ENCODE measurements at regions not wholly inside any gene's neighbourhood (a gene's known extent, or its start where the extent isn't known, plus 50 kb on each side); places are given as distances from the start of the nearest gene placed in this dataset.

DNA sequence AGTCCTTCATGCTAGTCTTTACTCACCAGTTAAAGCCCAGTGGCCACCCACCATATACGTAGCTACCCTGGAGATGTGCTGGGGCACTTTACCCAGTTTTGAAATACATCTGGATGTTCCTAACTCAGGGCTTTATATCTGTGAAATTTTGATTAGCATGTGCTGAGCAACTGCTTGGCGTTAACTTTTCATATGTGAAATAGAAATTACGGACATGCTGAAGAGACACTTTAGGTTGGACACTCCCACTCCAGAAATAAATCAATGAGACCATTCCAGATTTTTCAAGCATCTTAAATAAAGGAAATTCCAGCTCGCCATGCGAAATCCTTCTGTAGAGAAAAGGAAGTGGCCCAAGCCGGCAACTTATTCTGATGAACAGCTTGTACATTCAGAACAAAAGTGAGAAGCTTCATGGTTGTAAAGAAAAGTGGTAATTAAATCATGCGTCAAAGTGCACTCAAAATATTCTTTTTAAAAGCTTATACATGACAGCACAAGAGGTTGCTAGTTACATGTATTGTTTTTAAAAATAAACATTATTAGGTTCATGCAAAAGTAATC is 153.5 kb upstream of the ITGB1 start:
- H3K9me3 ChIP-seq (ENCODE audit: control insufficient read depth, low read depth, low read length): no peaks in the 10 kb centered on the region
- no CpG with 5 or more reads among the region's 7 CpGs for WGBS (ENCODE audit: extremely low coverage, insufficient read length, low lambda C conversion rate)
- no peak overlapping the region for H3K4ac ChIP-seq (ENCODE audit: low read depth, low read length)
- H3K27me3 Mint-ChIP-seq (ENCODE audit: low read depth): peaks cover 5% of the 10 kb centered on the region; the same call in 1 of the 2 replicates
- H3K36me3 Mint-ChIP-seq (ENCODE audit: insufficient read depth in 1 of 3, low read depth in 3 of 3): no peaks in the 10 kb centered on the region
- no peak overlapping the region for H2AK5ac ChIP-seq (ENCODE audit: insufficient read length, low read length)
- no peak overlapping the region for H3K18ac ChIP-seq (ENCODE audit: insufficient read length, low read depth, low read length)
- H2BK120ac ChIP-seq (ENCODE audit: low read depth, low read length, poor library complexity, severe bottlenecking): no peak overlapping the region
- no peak overlapping the region for H2AFZ ChIP-seq (ENCODE audit: low read length)
- no peak overlapping the region for H4K5ac ChIP-seq (ENCODE audit: insufficient read length, low read depth, low read length)
- H3K23me2 ChIP-seq (ENCODE audit: insufficient read length, low read depth, low read length, poor library complexity, severe bottlenecking): no peaks in the 10 kb centered on the region
- H3T11ph ChIP-seq (ENCODE audit: low read length): no peak overlapping the region
- no peak overlapping the region for H3K9ac ChIP-seq (ENCODE audit: extremely low read depth, insufficient read length, low read length)
- TF ChIP-seq, protein P1, sequence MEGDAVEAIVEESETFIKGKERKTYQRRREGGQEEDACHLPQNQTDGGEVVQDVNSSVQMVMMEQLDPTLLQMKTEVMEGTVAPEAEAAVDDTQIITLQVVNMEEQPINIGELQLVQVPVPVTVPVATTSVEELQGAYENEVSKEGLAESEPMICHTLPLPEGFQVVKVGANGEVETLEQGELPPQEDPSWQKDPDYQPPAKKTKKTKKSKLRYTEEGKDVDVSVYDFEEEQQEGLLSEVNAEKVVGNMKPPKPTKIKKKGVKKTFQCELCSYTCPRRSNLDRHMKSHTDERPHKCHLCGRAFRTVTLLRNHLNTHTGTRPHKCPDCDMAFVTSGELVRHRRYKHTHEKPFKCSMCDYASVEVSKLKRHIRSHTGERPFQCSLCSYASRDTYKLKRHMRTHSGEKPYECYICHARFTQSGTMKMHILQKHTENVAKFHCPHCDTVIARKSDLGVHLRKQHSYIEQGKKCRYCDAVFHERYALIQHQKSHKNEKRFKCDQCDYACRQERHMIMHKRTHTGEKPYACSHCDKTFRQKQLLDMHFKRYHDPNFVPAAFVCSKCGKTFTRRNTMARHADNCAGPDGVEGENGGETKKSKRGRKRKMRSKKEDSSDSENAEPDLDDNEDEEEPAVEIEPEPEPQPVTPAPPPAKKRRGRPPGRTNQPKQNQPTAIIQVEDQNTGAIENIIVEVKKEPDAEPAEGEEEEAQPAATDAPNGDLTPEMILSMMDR (conservative IDR thresholded peaks at IDR 0.05): no peak
- H3K9me3 Mint-ChIP-seq: no peaks in the 10 kb centered on the region
- no peak overlapping the region for H3K27ac ChIP-seq (ENCODE audit: insufficient read length, low read depth, low read length)
- no peak overlapping the region for H2BK12ac ChIP-seq (ENCODE audit: insufficient read length, low read depth, low read length)
- no peaks in the 10 kb centered on the region for H3K79me1 ChIP-seq (ENCODE audit: insufficient read depth, low read depth, low read length, poor library complexity, severe bottlenecking)
- no peak overlapping the region for H3K23ac ChIP-seq (ENCODE audit: insufficient read length, low read depth, low read length)
- no peak overlapping the region for H2BK15ac ChIP-seq (ENCODE audit: low read depth, low read length)
- H3K79me2 ChIP-seq (ENCODE audit: insufficient read depth, low read length): no peaks in the 10 kb centered on the region
- H4K8ac ChIP-seq (replicated peaks; ENCODE audit: insufficient read length, low read depth, low read length): no peak overlapping the region
- H3K4me1 ChIP-seq (ENCODE audit: insufficient read depth, low read length): peaks cover 3% of the 10 kb centered on the region; the same call in 1 of the 2 replicates
- H3K4me3 Mint-ChIP-seq: no peak overlapping the region
- no peak overlapping the region for H2BK20ac ChIP-seq (ENCODE audit: low read depth, low read length, poor library complexity, severe bottlenecking)
- no peak for DNase-seq
- no peak overlapping the region; a peak in 1 of 7 replicates for H3K27ac Mint-ChIP-seq
- H3K56ac ChIP-seq (ENCODE audit: insufficient read length, low read depth, low read length): no peak overlapping the region
- no peaks in the 10 kb centered on the region for H4K20me1 ChIP-seq (ENCODE audit: control insufficient read depth, insufficient read depth, insufficient read length)
- no peak overlapping the region for H3K4me2 ChIP-seq (ENCODE audit: insufficient read depth, insufficient read length, low read length)
- H3K27me3 ChIP-seq (ENCODE audit: insufficient read depth, low read length): no peaks in the 10 kb centered on the region
- H4K91ac ChIP-seq (ENCODE audit: insufficient read length, low read depth, low read length): no peak overlapping the region
- no peak overlapping the region for H3K14ac ChIP-seq (ENCODE audit: insufficient read depth, low read length)
- peaks cover 38 to 41% of the 10 kb centered on the region in 2 experiments for H3K4me1 Mint-ChIP-seq
- no peak overlapping the region for H2BK5ac ChIP-seq (ENCODE audit: insufficient read length, low read length)

Data from H9 (cell line).